HUES6 (cell line): ENCODE measurements at regions not wholly inside any gene's neighbourhood (a gene's known extent, or its start where the extent isn't known, plus 50 kb on each side); places are given as distances from the start of the nearest gene placed in this dataset.

Source experiments
- H3K27ac ChIP-seq: 2 replicates; pipeline ENCODE4 v1.7.0; 2013; ENCODE audit warnings: low read depth, mild to moderate bottlenecking, low read length, inconsistent platforms
- H3K27me3 ChIP-seq: 2 replicates; pipeline ENCODE4 v1.6.1; 2013; ENCODE audit warnings: low read length; ENCODE audit not compliant: control insufficient read depth, insufficient read depth
- H3K36me3 ChIP-seq: 2 replicates; pipeline ENCODE4 v1.6.1; 2013; ENCODE audit warnings: low read length; ENCODE audit not compliant: control insufficient read depth, insufficient read depth
- H3K4me1 ChIP-seq: 2 replicates; pipeline ENCODE4 v1.6.1; 2013; ENCODE audit warnings: low read length; ENCODE audit not compliant: control insufficient read depth, insufficient read depth
- H3K4me3 ChIP-seq: 2 replicates; pipeline ENCODE4 v1.5.1; 2013; ENCODE audit warnings: low read depth, low read length
- H3K9ac ChIP-seq: one replicate; pipeline ENCODE4 v1.6.1; 2013; ENCODE audit warnings: mild to moderate bottlenecking, low read length
- H3K9me3 ChIP-seq: 2 replicates; pipeline ENCODE4 v1.6.1; 2013; ENCODE audit warnings: low read depth, low read length; ENCODE audit not compliant: control insufficient read depth, insufficient read depth

- Histone ChIP-seq H3K27ac (no peak overlapping the region), H3K4me1 (peaks cover 4% of the 10 kb centered on the region; the same call in 1 of the 2 replicates), H3K36me3 (no peaks in the 10 kb centered on the region), H3K27me3 (no peaks in the 10 kb centered on the region), H3K9me3 (no peaks in the 10 kb centered on the region), H3K4me3 (no peak overlapping the region), H3K9ac (no peak overlapping the region)
Observed at GRCh38 chr12:22935090-22935489, 310.1 kb downstream of the ETNK1 start.

DNA sequence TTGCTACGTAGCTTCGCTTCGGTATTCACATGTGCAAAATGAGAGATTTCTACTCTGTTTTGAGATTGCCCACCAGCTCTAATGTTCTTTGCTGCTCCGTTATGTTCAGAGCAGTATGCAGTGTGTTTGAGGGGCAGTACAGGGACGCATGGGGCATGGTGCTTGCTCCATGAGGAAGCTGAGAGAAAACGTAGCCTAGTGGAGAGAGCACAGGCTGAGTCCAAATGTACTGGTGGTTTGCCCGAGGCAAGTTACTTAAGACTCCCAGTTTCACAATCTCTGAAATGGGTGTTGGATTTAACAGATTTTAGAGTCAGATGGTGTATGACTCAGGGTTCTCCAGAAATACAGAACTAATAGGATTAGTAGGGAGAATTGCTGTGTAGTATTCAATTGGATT, 310.5 kb downstream of the ETNK1 start:
- Histone ChIP-seq H3K9ac (no peak overlapping the region), H3K27ac (no peak overlapping the region), H3K36me3 (no peaks in the 10 kb centered on the region), H3K4me3 (no peak overlapping the region), H3K27me3 (no peaks in the 10 kb centered on the region), H3K4me1 (peaks cover 4% of the 10 kb centered on the region; the same call in 1 of the 2 replicates), H3K9me3 (no peaks in the 10 kb centered on the region)

- Histone ChIP-seq H3K9ac (no peak overlapping the region), H3K27ac (no peak overlapping the region), H3K9me3 (peaks cover 6% of the 10 kb centered on the region; the same call in 1 of the 2 replicates), H3K27me3 (no peaks in the 10 kb centered on the region), H3K4me3 (no peak overlapping the region), H3K4me1 (peaks cover 4% of the 10 kb centered on the region; the same call in 1 of the 2 replicates), H3K36me3 (no peaks in the 10 kb centered on the region)
Observed at GRCh38 chr12:22938323-22938722, 313.4 kb downstream of the ETNK1 start.

DNA sequence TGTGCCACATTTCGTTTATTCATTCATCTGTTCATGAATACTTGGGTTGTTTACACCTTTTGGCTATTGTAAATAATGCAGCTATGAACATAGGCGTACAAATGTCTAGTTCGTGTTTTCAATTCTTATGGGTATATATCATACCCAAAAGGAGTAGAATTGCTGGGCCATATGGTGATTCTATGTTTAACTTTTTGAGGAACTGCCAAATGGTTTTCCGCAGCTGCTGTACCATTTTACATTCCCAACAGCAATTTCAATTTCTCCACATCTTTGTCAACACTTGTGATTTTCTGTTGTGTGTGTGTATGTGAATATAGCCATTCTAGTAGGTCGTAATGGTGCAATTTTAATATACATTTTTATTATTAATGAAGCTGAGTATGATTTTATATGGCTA, 326.2 kb downstream of the ETNK1 start:
- no peaks in the 10 kb centered on the region for H3K36me3 ChIP-seq
- H3K9me3 ChIP-seq, result peaks cover 3% of the 10 kb centered on the region; the same call in 1 of the 2 replicates
- H3K4me3 ChIP-seq, result no peak overlapping the region
- H3K27me3 ChIP-seq, result no peaks in the 10 kb centered on the region
- H3K9ac ChIP-seq, result no peak overlapping the region
- H3K4me1 ChIP-seq, result no peaks in the 10 kb centered on the region
- no peak overlapping the region for H3K27ac ChIP-seq

DNA sequence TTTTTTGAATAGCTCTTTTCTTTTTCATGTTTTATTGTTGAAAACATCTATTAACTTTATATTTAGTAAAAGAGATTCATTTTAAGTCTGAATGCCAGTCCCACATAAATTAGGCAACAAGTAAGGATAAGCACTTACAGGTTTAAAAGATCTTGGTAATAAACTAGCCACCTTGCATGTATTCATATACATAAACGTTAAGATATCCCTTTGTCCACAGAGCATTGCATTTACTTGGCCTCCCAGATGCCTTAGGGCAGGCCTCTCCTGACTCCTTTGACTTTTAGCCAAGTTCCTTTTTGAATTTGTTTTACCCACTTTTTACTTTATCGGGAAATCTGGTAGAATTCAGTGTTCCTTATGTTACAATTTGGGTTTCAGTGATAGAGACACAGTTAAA, 331.7 kb downstream of the ETNK1 start:
- Histone ChIP-seq H3K9ac (no peak overlapping the region), H3K9me3 (peaks cover 3% of the 10 kb centered on the region; the same call in 1 of the 2 replicates), H3K27ac (no peak overlapping the region), H3K36me3 (no peaks in the 10 kb centered on the region), H3K4me3 (no peak overlapping the region), H3K27me3 (no peaks in the 10 kb centered on the region), H3K4me1 (no peaks in the 10 kb centered on the region; the same call in 1 of the 2 replicates)

DNA sequence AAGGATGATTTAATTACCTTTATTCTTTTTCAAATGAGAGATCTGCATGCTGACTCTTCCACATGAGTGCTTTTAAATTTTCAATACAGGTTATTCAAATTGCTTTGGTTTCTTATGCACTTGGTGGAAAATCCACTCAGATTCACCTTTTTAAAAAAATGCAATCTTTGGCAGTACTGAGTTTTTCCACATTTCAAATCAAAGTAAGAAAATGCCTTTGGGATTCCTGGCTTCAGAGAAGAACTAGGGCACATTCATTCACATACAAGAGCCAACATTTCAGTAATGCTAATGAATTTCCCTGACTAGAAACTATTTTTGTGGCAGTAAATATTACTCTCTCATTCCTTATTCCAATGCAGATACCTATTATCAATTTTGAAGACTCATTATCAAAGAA, 342.2 kb downstream of the ETNK1 start:
- Histone ChIP-seq H3K27me3 (no peaks in the 10 kb centered on the region), H3K27ac (no peak overlapping the region), H3K9ac (no peak overlapping the region), H3K4me3 (no peak overlapping the region), H3K36me3 (no peaks in the 10 kb centered on the region), H3K9me3 (no peaks in the 10 kb centered on the region), H3K4me1 (peaks cover 5% of the 10 kb centered on the region; the same call in 1 of the 2 replicates)

GRCh38 chr12:22969521-22969920, 344.6 kb downstream of the ETNK1 start:
- Histone ChIP-seq H3K27me3 (no peaks in the 10 kb centered on the region), H3K27ac (no peak overlapping the region), H3K9me3 (no peaks in the 10 kb centered on the region), H3K36me3 (no peaks in the 10 kb centered on the region), H3K4me3 (no peak overlapping the region), H3K4me1 (peaks cover 5% of the 10 kb centered on the region; the same call in 1 of the 2 replicates), H3K9ac (no peak overlapping the region)

DNA sequence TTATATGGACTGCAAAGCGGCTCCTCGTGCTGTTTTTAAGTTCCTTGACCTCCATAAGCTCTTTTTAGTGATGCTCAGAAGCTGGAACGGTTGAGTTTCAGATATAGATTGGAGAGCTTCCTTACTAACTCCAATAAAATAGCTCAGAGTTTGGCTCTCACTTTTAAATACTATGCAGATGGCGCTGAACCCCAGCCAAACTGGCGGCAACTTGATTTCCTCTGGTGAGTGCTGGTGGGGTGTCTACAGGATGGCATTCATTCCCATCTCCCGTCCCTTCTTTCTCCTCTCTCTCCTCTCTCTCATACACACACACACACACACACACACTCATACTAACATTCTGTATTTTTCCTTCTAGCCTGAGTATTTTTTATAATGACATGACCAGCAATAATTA, 346.3 kb downstream of the ETNK1 start:
- Histone ChIP-seq H3K9me3 (no peaks in the 10 kb centered on the region), H3K27ac (no peak overlapping the region), H3K4me1 (peaks cover 5% of the 10 kb centered on the region; the same call in 1 of the 2 replicates), H3K27me3 (no peaks in the 10 kb centered on the region), H3K36me3 (no peaks in the 10 kb centered on the region), H3K4me3 (no peak overlapping the region), H3K9ac (no peak overlapping the region)

GRCh38 chr12:22971701-22972191, 346.8 kb downstream of the ETNK1 start:
- Histone ChIP-seq H3K9me3 (no peaks in the 10 kb centered on the region), H3K27ac (no peak overlapping the region), H3K27me3 (no peaks in the 10 kb centered on the region), H3K4me1 (peaks cover 2% of the 10 kb centered on the region; the same call in 1 of the 2 replicates), H3K36me3 (no peaks in the 10 kb centered on the region), H3K4me3 (no peak overlapping the region), H3K9ac (no peak overlapping the region)

DNA sequence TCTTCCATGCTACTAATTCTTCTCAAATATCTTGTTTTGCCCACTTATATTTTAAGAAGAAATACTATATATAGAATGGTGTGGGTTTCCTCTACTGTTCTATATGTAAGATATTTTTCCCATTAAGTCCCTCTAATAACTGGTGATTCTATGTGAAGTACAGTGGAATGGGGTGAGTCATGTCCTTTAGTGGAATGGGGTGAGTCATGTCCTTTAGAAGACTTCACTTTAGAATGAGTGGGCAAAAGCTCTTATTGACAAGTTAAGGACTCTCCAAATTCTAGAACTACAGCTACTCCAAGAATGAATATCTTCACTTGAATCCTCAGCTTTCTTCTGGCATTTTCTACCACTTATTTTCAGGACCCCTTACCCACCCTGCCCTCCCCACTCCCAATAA, 349.9 kb downstream of the ETNK1 start:
- Histone ChIP-seq H3K36me3 (no peaks in the 10 kb centered on the region), H3K27ac (no peak overlapping the region), H3K27me3 (no peaks in the 10 kb centered on the region), H3K9me3 (no peaks in the 10 kb centered on the region), H3K4me1 (no peaks in the 10 kb centered on the region), H3K4me3 (no peak overlapping the region), H3K9ac (no peak overlapping the region)

DNA sequence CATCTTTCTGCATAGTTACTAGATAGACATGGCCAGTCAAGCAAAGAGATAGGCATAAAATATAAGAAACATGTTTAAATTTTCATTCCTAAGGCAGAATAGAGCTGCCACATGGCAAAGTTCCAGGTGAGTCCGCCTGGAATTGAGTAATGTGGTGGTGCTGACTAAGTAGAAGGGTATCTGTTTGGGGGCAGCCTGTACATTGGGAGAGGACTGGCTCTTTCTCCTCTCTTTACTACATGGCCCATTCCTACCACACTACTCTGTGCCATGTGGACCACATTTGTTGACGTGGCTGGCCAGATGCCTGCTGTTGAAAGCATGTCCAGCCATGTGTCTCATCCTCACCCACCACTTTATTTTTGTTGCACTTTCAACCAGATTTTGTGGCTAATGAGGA, 354.0 kb downstream of the ETNK1 start:
- Histone ChIP-seq H3K27ac (no peak overlapping the region), H3K9me3 (no peaks in the 10 kb centered on the region), H3K27me3 (no peaks in the 10 kb centered on the region), H3K4me3 (no peak overlapping the region), H3K9ac (no peak overlapping the region), H3K4me1 (no peaks in the 10 kb centered on the region), H3K36me3 (no peaks in the 10 kb centered on the region)
